HepG2 (cell line): ENCODE measurements at regions not wholly inside any gene's neighbourhood (a gene's known extent, or its start where the extent isn't known, plus 50 kb on each side); places are given as distances from the start of the nearest gene placed in this dataset.

Experiments used
- BATF2 ChIP-seq: sonication (generic); formaldehyde crosslinking; IDR thresholded peaks from 2 replicates; pipeline ENCODE4 v1.8.0; 2022; ENCODE audit warnings: mild to moderate bottlenecking, missing genetic modification reagents, moderate library complexity
- HMGXB4 ChIP-seq, 2 experiments: sonication (generic) in 1 of 2; formaldehyde crosslinking in 1 of 2; IDR thresholded peaks; 2 replicates each; pipeline versions ENCODE4 v1.4.0 to v1.6.1; 2018 to 2020; ENCODE audit warnings: missing genetic modification reagents in 2 of 2, borderline replicate concordance in 1 of 2, low read depth in 1 of 2, mild to moderate bottlenecking in 1 of 2, missing biosample characterization in 1 of 2
- IRF2 ChIP-seq: IDR thresholded peaks from 2 replicates; pipeline ENCODE4 v1.6.1; 2018; ENCODE audit warnings: missing genetic modification reagents, missing compliant biosample characterization
- KDM6A ChIP-seq: IDR thresholded peaks from 2 replicates; pipeline ENCODE4 v1.6.1; 2016; ENCODE audit warnings: low read depth
- KLF11 ChIP-seq: IDR thresholded peaks from 2 replicates; pipeline ENCODE4 v1.6.1; 2016; ENCODE audit warnings: missing compliant biosample characterization
- KLF16 ChIP-seq, 2 experiments: sonication (generic) in 1 of 2; formaldehyde crosslinking in 1 of 2; IDR thresholded peaks; 2 replicates each; pipeline versions ENCODE4 v1.6.1 to v1.8.0; 2016 to 2023; ENCODE audit warnings: missing genetic modification reagents in 2 of 2, missing compliant biosample characterization in 1 of 2
- NFYC ChIP-seq: IDR thresholded peaks from 2 replicates; pipeline ENCODE4 v1.6.1; 2016; ENCODE audit warnings: missing genetic modification reagents, missing compliant biosample characterization
- TARDBP ChIP-seq: sonication (generic); formaldehyde crosslinking; IDR thresholded peaks from 2 replicates; pipeline ENCODE4 v1.8.0; 2022; ENCODE audit warnings: mild to moderate bottlenecking, missing genetic modification reagents
- TCF7 ChIP-seq: sonication (generic); IDR thresholded peaks from 2 replicates; pipeline ENCODE4 v1.6.1; 2016; ENCODE audit warnings: antibody characterized with exemption, low read depth
- TSC22D2 ChIP-seq: sonication (generic); formaldehyde crosslinking; IDR thresholded peaks from 2 replicates; pipeline ENCODE4 v1.5.1; 2020; ENCODE audit warnings: missing genetic modification reagents, mild to moderate bottlenecking, borderline replicate concordance
- YY1 ChIP-seq: IDR thresholded peaks from 2 replicates; pipeline ENCODE4 v1.6.1; 2011; ENCODE audit warnings: low read length, low read depth, moderate library complexity, mild to moderate bottlenecking; ENCODE audit not compliant: insufficient read depth, insufficient replicate concordance
- ZBTB38 ChIP-seq: sonication (generic); formaldehyde crosslinking; IDR thresholded peaks from 2 replicates; pipeline ENCODE4 v1.5.1; 2020; ENCODE audit warnings: mild to moderate bottlenecking, missing genetic modification reagents
- ZBTB42 ChIP-seq: sonication (generic); formaldehyde crosslinking; IDR thresholded peaks from 2 replicates; pipeline ENCODE4 v1.5.0; 2020; ENCODE audit warnings: mild to moderate bottlenecking, missing genetic modification reagents
- ZFP90 ChIP-seq: sonication (generic); formaldehyde crosslinking; IDR thresholded peaks from 2 replicates; pipeline ENCODE4 v1.8.0; 2022; ENCODE audit warnings: missing genetic modification reagents, mild to moderate bottlenecking, inconsistent platforms, borderline replicate concordance
- ZFY ChIP-seq: sonication (generic); formaldehyde crosslinking; IDR thresholded peaks from 2 replicates; pipeline ENCODE4 v1.4.0; 2020; ENCODE audit warnings: missing genetic modification reagents
- ZNF652 ChIP-seq: IDR thresholded peaks from 2 replicates; pipeline ENCODE4 v1.6.1; 2016; ENCODE audit warnings: low read depth, borderline replicate concordance
- ZNF670 ChIP-seq: sonication (generic); formaldehyde crosslinking; IDR thresholded peaks from 2 replicates; pipeline ENCODE4 v1.8.0; 2022; ENCODE audit warnings: mild to moderate bottlenecking, missing genetic modification reagents, borderline replicate concordance
- ZNF878 ChIP-seq: sonication (generic); formaldehyde crosslinking; IDR thresholded peaks from 2 replicates; pipeline ENCODE4 v1.8.1; 2023; ENCODE audit warnings: mild to moderate bottlenecking, missing genetic modification reagents, moderate library complexity
- TF ChIP-seq, protein P1 (sequence below): sonication (generic); formaldehyde crosslinking; IDR thresholded peaks from 2 replicates; pipeline ENCODE4 v1.8.0; 2022; ENCODE audit warnings: mild to moderate bottlenecking, missing genetic modification reagents
- TF ChIP-seq, protein P2 (sequence below): sonication (generic); formaldehyde crosslinking; conservative IDR thresholded peaks from 2 replicates; pipeline ENCODE4 v1.5.0; 2020; ENCODE audit warnings: missing genetic modification reagents
- TF ChIP-seq, protein P3 (sequence below): IDR thresholded peaks from 2 replicates; pipeline ENCODE4 v1.6.1; 2016; ENCODE audit warnings: mild to moderate bottlenecking
- TF ChIP-seq, protein P4 (sequence below): conservative IDR thresholded peaks from 2 replicates; pipeline ENCODE4 v1.6.1; 2018; ENCODE audit warnings: missing genetic modification reagents

GRCh38 chr7:22672846-22673680, 53.9 kb upstream of the IL6 start (continued):
- no peak for TF ChIP-seq HMGXB4 (CRISPR knock-in tag; IDR thresholded peaks at IDR 0.05; ENCODE audit: borderline replicate concordance in 1 of 2, low read depth in 1 of 2)
- TF ChIP-seq IRF2 (CRISPR knock-in tag): no peak
- TF ChIP-seq KDM6A (CRISPR knock-in tag): no peak
- TF ChIP-seq TCF7: 0 out of 2 replicates have a peak, but pooled peaks have one; percentile 41
- no peak for TF ChIP-seq KLF16 (CRISPR knock-in tag; IDR thresholded peaks at IDR 0.05)
- no peak for TF ChIP-seq ZBTB42 (CRISPR knock-in tag)
- no peak for TF ChIP-seq YY1
- TF ChIP-seq TARDBP (CRISPR knock-in tag): 0 out of 2 replicates have a peak, but pooled peaks have one; percentile 48
- no peak for TF ChIP-seq ZBTB38 (CRISPR knock-in tag)
- TF ChIP-seq BATF2 (CRISPR knock-in tag): no peak
- no peak for TF ChIP-seq TSC22D2 (CRISPR knock-in tag)
- TF ChIP-seq ZNF670 (CRISPR knock-in tag): no peak
- no peak for TF ChIP-seq ZNF652
- TF ChIP-seq, protein P1, sequence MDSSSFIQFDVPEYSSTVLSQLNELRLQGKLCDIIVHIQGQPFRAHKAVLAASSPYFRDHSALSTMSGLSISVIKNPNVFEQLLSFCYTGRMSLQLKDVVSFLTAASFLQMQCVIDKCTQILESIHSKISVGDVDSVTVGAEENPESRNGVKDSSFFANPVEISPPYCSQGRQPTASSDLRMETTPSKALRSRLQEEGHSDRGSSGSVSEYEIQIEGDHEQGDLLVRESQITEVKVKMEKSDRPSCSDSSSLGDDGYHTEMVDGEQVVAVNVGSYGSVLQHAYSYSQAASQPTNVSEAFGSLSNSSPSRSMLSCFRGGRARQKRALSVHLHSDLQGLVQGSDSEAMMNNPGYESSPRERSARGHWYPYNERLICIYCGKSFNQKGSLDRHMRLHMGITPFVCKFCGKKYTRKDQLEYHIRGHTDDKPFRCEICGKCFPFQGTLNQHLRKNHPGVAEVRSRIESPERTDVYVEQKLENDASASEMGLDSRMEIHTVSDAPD: no peak
- TF ChIP-seq ZFP90: no peak
- TF ChIP-seq KLF11 (CRISPR knock-in tag): no peak
- TF ChIP-seq, protein P2, sequence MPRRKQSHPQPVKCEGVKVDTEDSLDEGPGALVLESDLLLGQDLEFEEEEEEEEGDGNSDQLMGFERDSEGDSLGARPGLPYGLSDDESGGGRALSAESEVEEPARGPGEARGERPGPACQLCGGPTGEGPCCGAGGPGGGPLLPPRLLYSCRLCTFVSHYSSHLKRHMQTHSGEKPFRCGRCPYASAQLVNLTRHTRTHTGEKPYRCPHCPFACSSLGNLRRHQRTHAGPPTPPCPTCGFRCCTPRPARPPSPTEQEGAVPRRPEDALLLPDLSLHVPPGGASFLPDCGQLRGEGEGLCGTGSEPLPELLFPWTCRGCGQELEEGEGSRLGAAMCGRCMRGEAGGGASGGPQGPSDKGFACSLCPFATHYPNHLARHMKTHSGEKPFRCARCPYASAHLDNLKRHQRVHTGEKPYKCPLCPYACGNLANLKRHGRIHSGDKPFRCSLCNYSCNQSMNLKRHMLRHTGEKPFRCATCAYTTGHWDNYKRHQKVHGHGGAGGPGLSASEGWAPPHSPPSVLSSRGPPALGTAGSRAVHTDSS (CRISPR knock-in tag): no peak
- TF ChIP-seq NFYC (CRISPR knock-in tag): peak; percentile 47; the same call in 1 of the 2 replicates
- TF ChIP-seq ZFY (CRISPR knock-in tag): no peak
- TF ChIP-seq, protein P3, sequence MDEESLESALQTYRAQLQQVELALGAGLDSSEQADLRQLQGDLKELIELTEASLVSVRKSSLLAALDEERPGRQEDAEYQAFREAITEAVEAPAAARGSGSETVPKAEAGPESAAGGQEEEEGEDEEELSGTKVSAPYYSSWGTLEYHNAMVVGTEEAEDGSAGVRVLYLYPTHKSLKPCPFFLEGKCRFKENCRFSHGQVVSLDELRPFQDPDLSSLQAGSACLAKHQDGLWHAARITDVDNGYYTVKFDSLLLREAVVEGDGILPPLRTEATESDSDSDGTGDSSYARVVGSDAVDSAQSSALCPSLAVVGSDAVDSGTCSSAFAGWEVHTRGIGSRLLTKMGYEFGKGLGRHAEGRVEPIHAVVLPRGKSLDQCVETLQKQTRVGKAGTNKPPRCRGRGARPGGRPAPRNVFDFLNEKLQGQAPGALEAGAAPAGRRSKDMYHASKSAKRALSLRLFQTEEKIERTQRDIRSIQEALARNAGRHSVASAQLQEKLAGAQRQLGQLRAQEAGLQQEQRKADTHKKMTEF (CRISPR knock-in tag): 0 out of 2 replicates have a peak, but pooled peaks have one; percentile 31
- TF ChIP-seq, protein P4, sequence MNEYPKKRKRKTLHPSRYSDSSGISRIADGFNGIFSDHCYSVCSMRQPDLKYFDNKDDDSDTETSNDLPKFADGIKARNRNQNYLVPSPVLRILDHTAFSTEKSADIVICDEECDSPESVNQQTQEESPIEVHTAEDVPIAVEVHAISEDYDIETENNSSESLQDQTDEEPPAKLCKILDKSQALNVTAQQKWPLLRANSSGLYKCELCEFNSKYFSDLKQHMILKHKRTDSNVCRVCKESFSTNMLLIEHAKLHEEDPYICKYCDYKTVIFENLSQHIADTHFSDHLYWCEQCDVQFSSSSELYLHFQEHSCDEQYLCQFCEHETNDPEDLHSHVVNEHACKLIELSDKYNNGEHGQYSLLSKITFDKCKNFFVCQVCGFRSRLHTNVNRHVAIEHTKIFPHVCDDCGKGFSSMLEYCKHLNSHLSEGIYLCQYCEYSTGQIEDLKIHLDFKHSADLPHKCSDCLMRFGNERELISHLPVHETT (CRISPR knock-in tag): no peak
- no peak for TF ChIP-seq ZNF878 (CRISPR knock-in tag)
